HG03103 (cell line): ENCODE measurements at regions not wholly inside any gene's neighbourhood (a gene's known extent, or its start where the extent isn't known, plus 50 kb on each side); places are given as distances from the start of the nearest gene placed in this dataset.

Experiments used
- ATAC-seq: cut with Tn5 transposase; IDR thresholded peaks from one replicate; pipeline ENCODE4 v1.9.1; 2021; ENCODE audit warnings: low read depth; ENCODE audit not compliant: unreplicated experiment

- ATAC-seq = no peak
Measured at GRCh38 chr22:48173061-48173772, 1410.8 kb downstream of the TBC1D22A start.

DNA sequence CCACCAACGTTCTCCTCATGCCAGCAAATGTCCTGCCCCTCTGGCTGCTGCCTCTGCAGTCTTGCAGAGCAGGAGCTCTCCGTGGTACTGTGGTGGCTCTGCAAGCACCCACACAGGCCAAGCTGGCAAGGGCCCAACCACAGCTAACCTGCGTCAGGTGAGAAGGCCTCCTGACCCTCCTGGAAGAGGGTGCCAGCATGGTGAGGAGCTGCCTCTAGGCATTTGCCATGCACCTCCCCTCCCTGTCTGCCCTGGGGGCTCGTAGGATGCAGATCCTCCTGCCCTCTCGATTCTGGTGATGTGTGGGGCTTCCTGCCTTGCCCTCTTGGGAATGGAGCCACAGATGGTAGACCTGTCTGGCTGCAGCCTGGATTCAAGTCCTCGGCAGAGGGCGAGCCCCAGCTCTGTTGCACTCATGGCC is 1408.8 kb downstream of the TBC1D22A start:
- ATAC-seq = no peak

- ATAC-seq = no peak
Measured at GRCh38 chr22:48169227-48169626, 1406.8 kb downstream of the TBC1D22A start.

- no peak for ATAC-seq
Measured at GRCh38 chr22:48167238-48167637, 1404.8 kb downstream of the TBC1D22A start.

- ATAC-seq = no peak
Measured at GRCh38 chr22:48161298-48161697, 1398.8 kb downstream of the TBC1D22A start.

DNA sequence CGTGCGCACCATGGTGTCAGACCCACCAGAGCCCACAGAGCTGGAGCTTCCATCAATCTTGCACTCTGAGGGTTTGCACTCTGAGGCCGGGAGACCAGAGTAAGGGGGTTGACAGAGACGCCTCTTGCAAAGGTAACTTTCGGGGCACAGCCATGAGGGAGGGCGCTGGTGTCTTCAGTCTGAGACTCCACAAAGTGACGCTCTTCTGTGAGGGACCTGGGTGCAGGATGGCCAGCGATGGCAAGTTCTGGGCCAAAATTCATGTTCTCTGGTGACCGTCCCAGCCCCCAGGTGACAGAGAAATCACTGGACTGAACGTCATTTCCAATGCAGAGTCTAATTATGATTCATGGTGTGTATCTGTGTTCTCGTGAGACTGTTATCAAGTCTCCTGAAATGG is 1395.2 kb downstream of the TBC1D22A start:
- ATAC-seq = no peak

DNA sequence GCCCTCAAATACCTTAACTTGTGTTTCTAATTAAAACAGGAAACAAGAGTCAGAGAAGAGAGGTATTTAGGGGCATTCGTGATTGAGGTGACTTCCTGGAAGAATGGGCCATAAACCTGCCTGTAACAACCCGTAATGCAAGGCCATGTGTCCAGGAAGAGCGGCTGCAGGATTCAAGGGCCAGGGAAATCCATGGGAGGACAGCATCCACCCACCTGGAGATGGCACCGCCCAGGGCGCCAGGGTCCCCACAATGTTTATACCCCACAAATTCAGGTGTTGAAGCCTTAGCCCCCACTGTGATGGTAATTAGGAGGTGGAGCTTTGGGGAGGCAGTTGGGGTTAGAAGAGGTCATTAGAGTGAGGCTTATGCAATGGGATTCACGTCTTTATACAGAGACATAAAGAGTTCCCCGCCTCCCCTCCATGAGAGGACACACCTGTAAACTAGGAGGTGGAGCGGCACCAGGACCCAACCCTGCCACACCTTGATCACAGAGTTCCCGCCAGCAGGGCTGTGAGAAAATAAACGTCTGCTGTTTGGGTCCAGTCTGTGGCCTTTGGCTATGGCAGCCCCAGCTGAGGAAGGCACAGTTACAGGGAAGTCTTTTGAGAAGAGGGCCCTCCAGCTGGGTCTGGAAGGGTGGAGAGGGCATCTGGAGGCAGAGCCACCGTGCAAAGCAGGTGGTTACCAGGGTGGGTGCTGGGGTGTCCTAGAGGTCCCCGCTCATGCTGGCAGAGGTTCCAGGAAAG is 1394.3 kb downstream of the TBC1D22A start:
- no peak for ATAC-seq

DNA sequence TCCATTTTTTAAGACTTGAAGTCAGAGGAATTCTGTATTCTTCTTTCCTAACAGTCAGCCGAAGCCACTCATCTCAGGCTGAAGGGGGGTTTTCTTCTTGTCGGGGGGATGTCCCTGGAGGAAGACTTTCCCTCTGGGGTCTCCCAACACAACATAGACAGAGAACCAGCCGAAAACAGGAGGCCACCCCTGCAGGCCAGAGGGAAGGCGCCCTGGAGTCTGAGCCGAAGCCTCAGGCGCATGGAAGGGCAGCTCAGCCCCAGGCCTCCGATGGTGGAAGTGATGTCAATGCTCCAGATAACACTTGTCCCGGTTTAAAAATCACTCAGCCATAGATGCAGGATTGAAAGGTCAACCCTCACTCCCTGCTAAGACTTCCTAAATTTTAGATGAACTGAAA is 1393.0 kb downstream of the TBC1D22A start:
- no peak for ATAC-seq

GRCh38 chr22:48154943-48155240 is 1392.4 kb downstream of the TBC1D22A start:
- ATAC-seq = no peak

GRCh38 chr22:48154169-48154942 is 1391.9 kb downstream of the TBC1D22A start:
- ATAC-seq = no peak

- no peak for ATAC-seq
Measured at GRCh38 chr22:48153726-48154125, 1391.3 kb downstream of the TBC1D22A start.

DNA sequence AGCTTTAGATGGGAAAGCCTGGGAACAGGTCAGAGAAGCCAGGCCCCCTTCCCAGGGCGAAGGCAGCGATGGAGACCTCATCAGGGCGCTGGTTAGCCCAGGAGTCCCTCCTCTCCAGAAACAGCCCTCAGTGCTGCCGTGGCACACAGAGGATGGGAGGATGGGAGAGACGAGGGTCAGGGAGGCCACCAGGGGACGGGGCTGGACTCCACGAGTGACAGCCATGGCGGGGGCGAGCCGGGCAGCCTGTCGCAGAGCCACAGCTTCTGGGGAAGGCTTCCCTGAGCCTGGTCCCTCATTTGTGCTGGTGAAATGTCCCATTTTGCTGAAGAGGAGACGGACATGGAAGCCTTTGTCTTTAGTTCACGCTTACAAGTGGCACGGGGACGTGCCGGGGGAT is 1390.5 kb downstream of the TBC1D22A start:
- ATAC-seq = no peak

GRCh38 chr22:48152164-48152775 is 1389.8 kb downstream of the TBC1D22A start:
- ATAC-seq = no peak

DNA sequence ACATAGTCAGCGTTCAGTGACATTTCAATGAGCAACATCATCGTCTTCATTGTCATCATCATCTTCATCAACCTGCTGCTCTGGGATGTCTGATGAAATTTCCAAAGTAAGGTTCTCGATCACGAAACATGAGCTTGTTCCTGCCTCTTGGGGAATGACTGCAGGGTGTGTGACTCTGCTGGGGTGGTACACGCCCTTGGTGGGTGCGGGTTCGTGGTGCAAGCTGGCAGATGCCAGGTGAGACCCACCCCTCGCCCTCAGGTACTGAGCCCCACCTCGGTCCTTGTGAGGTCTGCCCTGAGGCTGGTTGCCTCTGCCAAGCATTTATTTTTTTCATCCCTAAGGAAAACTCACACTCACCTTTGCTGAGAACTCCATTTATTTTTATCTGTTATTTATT is 1389.2 kb downstream of the TBC1D22A start:
- ATAC-seq = no peak

DNA sequence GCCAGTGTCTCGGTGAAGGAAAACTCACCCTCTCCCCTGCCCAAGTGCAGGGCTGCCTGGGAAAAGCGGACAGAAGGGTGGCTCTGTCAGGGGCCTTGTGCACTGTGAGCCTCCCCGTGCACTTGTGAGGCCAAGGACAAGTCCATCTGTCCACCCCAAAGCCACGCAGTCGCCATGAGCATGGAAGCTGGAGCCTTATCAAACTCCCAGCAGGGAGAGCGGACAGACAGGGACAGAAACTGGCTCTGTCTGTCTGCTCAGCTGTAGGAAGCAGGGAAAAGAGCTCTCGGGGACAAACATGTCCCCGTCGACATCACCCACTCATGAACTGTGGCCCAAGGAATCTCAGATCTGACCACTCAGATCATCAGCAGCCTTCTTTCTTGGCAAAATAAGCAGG is 1385.4 kb downstream of the TBC1D22A start:
- no peak for ATAC-seq

DNA sequence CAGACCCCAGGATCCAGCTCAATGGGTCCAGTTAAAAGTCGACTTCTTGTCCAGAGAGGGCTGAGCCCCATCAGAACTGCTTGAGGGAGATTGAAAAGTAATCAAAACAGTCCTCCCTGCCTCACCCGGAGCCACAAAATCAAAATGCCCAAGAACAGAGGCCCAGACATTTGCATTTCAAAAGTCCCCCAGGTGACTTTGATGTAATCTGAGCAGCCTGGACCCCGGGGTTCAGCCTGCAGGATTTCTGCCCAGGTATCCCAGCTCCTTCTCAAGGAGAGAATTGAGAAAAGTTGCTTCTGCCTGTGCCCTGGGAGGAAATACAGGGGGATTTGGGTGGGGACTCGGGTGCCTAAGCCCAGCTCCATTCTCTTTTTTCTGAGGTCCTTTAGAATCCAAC is 1385.0 kb downstream of the TBC1D22A start:
- no peak for ATAC-seq

GRCh38 chr22:48146426-48146825 is 1384.0 kb downstream of the TBC1D22A start:
- ATAC-seq = no peak

DNA sequence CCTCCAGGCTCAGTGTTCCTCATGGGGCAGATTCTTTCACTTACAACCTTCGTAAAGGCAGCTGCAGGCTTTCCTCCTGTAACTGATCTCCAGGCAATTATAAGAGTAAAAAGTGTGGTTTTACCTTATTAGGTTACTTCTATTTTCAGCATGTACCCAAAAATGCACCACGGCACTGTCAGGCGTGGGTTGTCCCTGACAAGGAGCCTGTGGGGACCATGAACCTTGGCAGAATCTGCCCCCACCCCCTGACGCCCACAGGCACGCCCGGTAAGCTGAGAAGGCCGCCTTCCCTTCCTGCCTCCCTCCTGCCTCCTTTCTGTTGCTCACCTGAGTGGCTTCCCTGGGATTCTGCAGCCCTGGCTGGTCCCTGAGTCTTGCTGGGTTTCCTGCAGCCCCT is 1383.3 kb downstream of the TBC1D22A start:
- no peak for ATAC-seq

DNA sequence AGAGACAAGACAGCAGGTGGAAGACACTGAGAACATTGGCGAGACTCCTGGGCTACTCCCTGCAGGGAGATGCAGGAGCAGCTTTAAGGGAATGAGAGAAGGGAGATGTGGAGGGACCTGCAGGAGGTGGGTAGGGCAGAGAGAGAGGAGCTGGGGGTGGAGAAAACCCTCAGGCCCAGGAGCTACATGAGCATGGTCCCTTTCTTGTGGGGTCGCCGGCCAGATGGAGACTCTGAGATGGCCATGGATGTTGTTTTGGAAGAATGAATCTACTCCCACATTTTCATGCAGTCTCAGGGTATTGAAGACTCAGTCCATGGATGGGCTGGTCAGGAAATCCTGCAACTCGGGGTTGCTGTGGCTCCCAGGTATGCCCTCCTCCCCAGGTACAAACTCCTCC is 1381.9 kb downstream of the TBC1D22A start:
- ATAC-seq = no peak

DNA sequence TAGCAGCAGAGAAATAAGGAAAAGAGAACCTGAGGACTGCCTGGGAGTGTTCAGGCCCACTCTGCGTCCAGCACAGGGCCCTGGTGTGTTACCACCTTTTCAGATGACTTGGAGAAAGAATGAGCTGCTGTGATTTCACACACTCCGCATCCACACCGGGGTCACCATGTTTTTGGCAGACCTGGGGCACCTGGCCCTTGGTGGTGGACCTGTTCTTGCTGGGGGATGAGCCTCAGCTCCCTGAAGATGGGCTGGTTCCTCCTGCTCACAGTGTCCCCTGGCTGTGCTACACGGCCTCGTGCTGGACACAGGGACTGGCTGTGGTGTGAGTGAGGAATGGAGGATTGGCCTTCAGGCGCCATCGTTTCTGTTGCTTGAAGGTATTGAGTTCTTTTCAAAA is 1381.4 kb downstream of the TBC1D22A start:
- no peak for ATAC-seq

- ATAC-seq = no peak
Measured at GRCh38 chr22:48142388-48142787, 1379.9 kb downstream of the TBC1D22A start.
